H1 (cell line): ENCODE measurements at regions not wholly inside any gene's neighbourhood (a gene's known extent, or its start where the extent isn't known, plus 50 kb on each side); places are given as distances from the start of the nearest gene placed in this dataset.

Source experiments
- CTCF ChIA-PET: fragments of 300-600 bp; sonication (Branson Sonifier 250); formaldehyde crosslinking; loops from one replicate; lab custom pipeline; 2021; ENCODE audit not compliant: partially characterized antibody; lab: Charles Lee
- POLR2A ChIA-PET: fragments of 300-600 bp; sonication (Branson Sonifier 250); formaldehyde crosslinking; loops from one replicate; lab custom pipeline; 2021; ENCODE audit warnings: inconsistent platforms; ENCODE audit not compliant: partially characterized antibody; lab: Charles Lee
- DNase-seq, 2 experiments: peaks; one replicate each; pipeline versions ENCODE4 v3.0.0 to v3.0.0-alpha.2; 2010 to 2022; ENCODE audit warnings: low spot score in 2 of 2, low read depth in 1 of 2, mixed read lengths in 1 of 2
- FAIRE-seq: peaks from 2 replicates; lab custom pipeline; 2011; peaks lifted over from hg19 to GRCh38; lab: Jason Lieb, UNC
- H2AFZ ChIP-seq: 2 replicates; pipeline ENCODE4 v1.8.1; 2012; ENCODE audit warnings: low read length, inconsistent platforms
- H2AK5ac ChIP-seq: 2 replicates; pipeline ENCODE4 v1.6.1; 2013; ENCODE audit warnings: low read depth, low read length
- H2BK120ac ChIP-seq: replicated peaks from 2 replicates; pipeline ENCODE3; 2013; ENCODE audit warnings: low read depth, low read length, inconsistent platforms
- H2BK12ac ChIP-seq: 2 replicates; pipeline ENCODE4 v1.6.1; 2013; ENCODE audit warnings: low read depth, low read length
- H2BK15ac ChIP-seq: 2 replicates; pipeline ENCODE4 v1.6.1; 2013; ENCODE audit warnings: low read length
- H2BK20ac ChIP-seq: 2 replicates; pipeline ENCODE4 v1.6.1; 2013; ENCODE audit warnings: low read length
- H2BK5ac ChIP-seq: 2 replicates; pipeline ENCODE4 v1.6.1; 2013; ENCODE audit warnings: low read depth, low read length
- H3K14ac ChIP-seq: 2 replicates; pipeline ENCODE4 v1.6.1; 2013; ENCODE audit warnings: inconsistent platforms; ENCODE audit not compliant: insufficient read length
- H3K18ac ChIP-seq: 2 replicates; pipeline ENCODE4 v1.6.1; 2013; ENCODE audit warnings: low read length; ENCODE audit errors: extremely low read depth
- H3K23ac ChIP-seq: 2 replicates; pipeline ENCODE4 v1.6.1; 2013; ENCODE audit warnings: inconsistent platforms; ENCODE audit not compliant: insufficient read length
- H3K23me2 ChIP-seq: 2 replicates; pipeline ENCODE4 v1.6.1; 2013; ENCODE audit warnings: low read depth, low read length
- H3K27ac ChIP-seq: 2 replicates; pipeline ENCODE4 v1.6.1; 2011; ENCODE audit warnings: low read depth, low read length, inconsistent platforms
- H3K27me3 ChIP-seq, 4 experiments: replicated peaks in 1 of 4; 1 replicate in 1 of 4; 2 replicates in 3 of 4; pipeline versions ENCODE4 v1.6.1 to v1.8.1; 2011 to 2013; ENCODE audit warnings: low read length in 3 of 4, mild to moderate bottlenecking in 3 of 4, inconsistent platforms in 2 of 4, mixed read lengths in 2 of 4, moderate library complexity in 1 of 4; ENCODE audit not compliant: control insufficient read depth in 3 of 4, insufficient read depth in 3 of 4; ENCODE audit errors: extremely low read depth in 1 of 4
- H3K36me3 ChIP-seq, 4 experiments: 2 replicates each; pipeline versions ENCODE4 v1.6.1 to v1.8.1; 2011 to 2013; ENCODE audit warnings: mild to moderate bottlenecking in 4 of 4, low read length in 3 of 4, moderate library complexity in 2 of 4, control low read depth in 1 of 4, inconsistent platforms in 1 of 4; ENCODE audit not compliant: insufficient read depth in 4 of 4, control insufficient read depth in 2 of 4
- H3K4ac ChIP-seq: replicated peaks from 2 replicates; pipeline ENCODE3; 2013; ENCODE audit warnings: low read length, low read depth, mixed read lengths, inconsistent platforms; ENCODE audit not compliant: insufficient read length
- H3K4me1 ChIP-seq, 4 experiments: replicated peaks in 1 of 4; 1 replicate in 1 of 4; 2 replicates in 3 of 4; pipeline versions ENCODE4 v1.6.1 to v1.8.1; 2011 to 2013; ENCODE audit warnings: low read length in 3 of 4, inconsistent platforms in 2 of 4, mixed read lengths in 1 of 4; ENCODE audit not compliant: insufficient read depth in 4 of 4, control insufficient read depth in 3 of 4
- H3K4me2 ChIP-seq, 2 experiments: 2 replicates each; pipeline versions ENCODE4 v1.6.1 to v1.8.1; 2011 to 2013; ENCODE audit warnings: low read depth in 2 of 2, low read length in 2 of 2, control low read depth in 1 of 2, inconsistent platforms in 1 of 2, mild to moderate bottlenecking in 1 of 2; ENCODE audit not compliant: insufficient read depth in 1 of 2
- H3K4me3 ChIP-seq, 4 experiments: fragments of 200-600, 300-600 bp in 1 of 4; sonication (generic), shearing (Covaris generic), sonication (Bioruptor Twin) in 1 of 4; 2 replicates each; pipeline versions ENCODE4 v1.5.1 to v1.8.1; 2011 to 2016; ENCODE audit warnings: low read length in 4 of 4, low read depth in 3 of 4, control low read depth in 2 of 4, inconsistent platforms in 2 of 4, mild to moderate bottlenecking in 2 of 4, mixed read lengths in 1 of 4, moderate library complexity in 1 of 4; ENCODE audit not compliant: insufficient read depth in 2 of 4; ENCODE audit errors: extremely low read depth in 1 of 4
- H3K56ac ChIP-seq: replicated peaks from 2 replicates; pipeline ENCODE3; 2013; ENCODE audit warnings: low read depth, mild to moderate bottlenecking, mixed read lengths, low read length, inconsistent platforms; ENCODE audit not compliant: insufficient read length
- H3K79me1 ChIP-seq: 2 replicates; pipeline ENCODE4 v1.6.1; 2013; ENCODE audit warnings: low read depth, low read length, control low read depth
- H3K79me2 ChIP-seq, 2 experiments: 2 replicates each; pipeline versions ENCODE4 v1.6.1 to v1.8.1; 2012 to 2013; ENCODE audit warnings: low read length in 2 of 2, mild to moderate bottlenecking in 2 of 2, inconsistent platforms in 1 of 2; ENCODE audit not compliant: insufficient read depth in 2 of 2, control insufficient read depth in 1 of 2
- H3K9ac ChIP-seq, 4 experiments: replicated peaks in 1 of 4; 1 replicate in 1 of 4; 2 replicates in 3 of 4; pipeline versions ENCODE4 v1.6.1 to v1.8.1; 2011 to 2013; ENCODE audit warnings: low read depth in 3 of 4, low read length in 3 of 4, control low read depth in 2 of 4, mild to moderate bottlenecking in 2 of 4, moderate library complexity in 2 of 4, inconsistent platforms in 1 of 4; ENCODE audit errors: extremely low read depth in 1 of 4
- H3K9me3 ChIP-seq, 2 experiments: 2 replicates each; pipeline versions ENCODE4 v1.6.1 to v1.8.1; 2012 to 2013; ENCODE audit warnings: mild to moderate bottlenecking in 2 of 2, moderate library complexity in 2 of 2, control low read depth in 1 of 2, inconsistent platforms in 1 of 2, low read depth in 1 of 2, low read length in 1 of 2, mixed read lengths in 1 of 2; ENCODE audit not compliant: insufficient read depth in 2 of 2
- H4K20me1 ChIP-seq, 2 experiments: replicated peaks in 1 of 2; 2 replicates each; pipeline versions ENCODE3 to v1.8.1; 2011 to 2013; ENCODE audit warnings: inconsistent platforms in 2 of 2, low read length in 2 of 2, mild to moderate bottlenecking in 1 of 2; ENCODE audit not compliant: insufficient read depth in 2 of 2, control insufficient read depth in 1 of 2
- H4K5ac ChIP-seq: 2 replicates; pipeline ENCODE4 v1.6.1; 2013; ENCODE audit warnings: low read length, low read depth, mixed read lengths, inconsistent platforms; ENCODE audit not compliant: insufficient read length
- H4K8ac ChIP-seq: 2 replicates; pipeline ENCODE4 v1.8.0; 2013; ENCODE audit warnings: mild to moderate bottlenecking, moderate library complexity, low read length, inconsistent platforms; ENCODE audit not compliant: insufficient read depth; ENCODE audit errors: extremely low read depth
- H4K91ac ChIP-seq: replicated peaks from 2 replicates; pipeline ENCODE3; 2013; ENCODE audit warnings: low read length, mixed read lengths, inconsistent platforms; ENCODE audit not compliant: insufficient read length
- WGBS, 2 experiments: shearing (Covaris generic) in 1 of 2; methylation state at CpG; one replicate each; pipeline versions ENCODE4 v1.1.6 to v1.1.7; 2013 to 2015; ENCODE audit warnings: low lambda C conversion rate in 2 of 2, mixed read lengths in 2 of 2, inconsistent platforms in 1 of 2, low coverage in 1 of 2, missing lambda C conversion rate in 1 of 2; ENCODE audit not compliant: insufficient replicate concordance in 2 of 2, insufficient coverage in 1 of 2, insufficient read length in 1 of 2; ENCODE audit errors: extremely low coverage in 1 of 2, missing lambda C conversion rate in 1 of 2; 5-methylcytosine and 5-hydroxymethylcytosine counted together

GRCh38 chr2:8595811-8596600 is 85.8 kb upstream of the ID2 start:
- Histone ChIP-seq H4K20me1 (peaks cover 0 to 8% of the 10 kb centered on the region in 2 experiments), H3K79me1 (no peaks in the 10 kb centered on the region; the same call in 1 of the 2 replicates), H3K56ac (no peak overlapping the region), H3K9ac (no peak overlapping the region), H4K8ac (no peak overlapping the region; the same call in 1 of the 2 replicates), H3K4me2 (no peak overlapping the region), H3K23me2 (peaks cover 12% of the 10 kb centered on the region; the same call in 1 of the 2 replicates), H2AFZ (no peak overlapping the region), H3K36me3 (no peaks in the 10 kb centered on the region), H2BK12ac (no peak overlapping the region), H2AK5ac (peak overlapping the region; percentile 43; the same call in 1 of the 2 replicates), H3K79me2 (no peaks in the 10 kb centered on the region), H3K14ac (no peak overlapping the region), H3K23ac (no peak overlapping the region), H3K4me3 (no peak overlapping the region), H3K9me3 (no peaks in the 10 kb centered on the region), H3K27me3 (no peaks in the 10 kb centered on the region; a peak in 1 of 7 replicates), H2BK15ac (no peak overlapping the region), H3K27ac (no peak overlapping the region), H4K91ac (peak overlapping the region; percentile 45), H4K5ac (no peak overlapping the region), H3K18ac (no peak overlapping the region), H2BK120ac (no peak overlapping the region), H2BK5ac (no peak overlapping the region), H3K4me1 (peaks cover 0 to 5% (median under 1%) of the 10 kb centered on the region in 4 experiments; a peak in 2 of 7 replicates), H3K4ac (no peak overlapping the region), H2BK20ac (no peak overlapping the region)
- FAIRE-seq (no peak), DNase-seq (no peak)
- CTCF ChIA-PET = no interaction called here
- POLR2A ChIA-PET = no interaction called here
- WGBS, 2 experiments = 87% methylated on average over 18 of the region's 27 CpGs; no CpG with 5 or more reads in 1 of the 2 experiments
